HCT116 (cell line): ENCODE measurements at regions not wholly inside any gene's neighbourhood (a gene's known extent, or its start where the extent isn't known, plus 50 kb on each side); places are given as distances from the start of the nearest gene placed in this dataset.

Experiments
- ATAC-seq: fragments of 200-7000 bp; cut with Tn5 transposase; 2 replicates; pipeline ENCODE4 v1.9.1; 2020; ENCODE audit warnings: mild to moderate bottlenecking, moderate library complexity
- BruUV-seq: library from RNA; stranded (reverse); fragments of 400-500 nt; replicated peaks from 2 replicates; lab custom pipeline; 2021; lab: Mats Ljungman, UMichigan
- CTCF ChIA-PET: fragments of 300-600 bp; sonication (Branson Sonifier 250); formaldehyde crosslinking; loops from one replicate; lab custom pipeline; 2021; ENCODE audit warnings: antibody characterized with exemption; lab: Charles Lee
- POLR2A ChIA-PET: fragments of 300-600, 350-600 bp; sonication (Branson Sonifier 250); formaldehyde crosslinking; loops from one replicate; lab custom pipeline; 2021; ENCODE audit warnings: antibody characterized with exemption; lab: Charles Lee
- RAD21 ChIA-PET, 2 experiments: fragments of 300-600 bp; sonication (Branson Sonifier 250); formaldehyde crosslinking; loops; one replicate each; lab custom pipeline; 2023; ENCODE audit warnings: low total read pairs in 2 of 2; ENCODE audit not compliant: uncharacterized antibody in 2 of 2, unreplicated experiment in 2 of 2, low non-redundant PET in 1 of 2; lab: Charles Lee
- DNase-seq: peaks from one replicate; pipeline ENCODE4 v3.0.0-alpha.2; 2010; ENCODE audit warnings: low read depth, low spot score
- H2AFZ ChIP-seq: fragments of 200-600 bp; shearing (Covaris generic), sonication (generic); 2 replicates; pipeline ENCODE4 v1.6.1; 2017; ENCODE audit warnings: low read depth, mixed run types, mixed read lengths, antibody characterized with exemption, low read length; ENCODE audit not compliant: poor library complexity, severe bottlenecking
- H3K27ac ChIP-seq: 2 replicates; pipeline ENCODE4 v1.5.1; 2012; ENCODE audit warnings: low read depth, low read length
- H3K27me3 ChIP-seq: fragments of 200-600 bp; sonication (generic); 2 replicates; pipeline ENCODE4 v1.6.1; 2016; ENCODE audit warnings: mixed run types, low read length, mixed read lengths; ENCODE audit not compliant: insufficient read depth
- H3K36me3 ChIP-seq, 2 experiments: fragments of 200-500 bp in 1 of 2; fragments of 200-600 bp in 1 of 2; sonication (Bioruptor generic) in 1 of 2; sonication (generic) in 1 of 2; 2 replicates each; pipeline versions ENCODE4 v1.5.1 to v1.6.1; 2014 to 2016; ENCODE audit warnings: low read length in 2 of 2, inconsistent platforms in 1 of 2, mixed read lengths in 1 of 2, mixed run types in 1 of 2; ENCODE audit not compliant: insufficient read depth in 2 of 2, control insufficient read depth in 1 of 2
- H3K4me1 ChIP-seq, 2 experiments: fragments of 200-600 bp in 1 of 2; sonication (generic) in 1 of 2; 2 replicates each; pipeline versions ENCODE4 v1.5.1 to v1.6.1; 2012 to 2017; ENCODE audit warnings: low read length in 2 of 2, inconsistent platforms in 1 of 2, mild to moderate bottlenecking in 1 of 2, mixed read lengths in 1 of 2, mixed run types in 1 of 2, moderate library complexity in 1 of 2; ENCODE audit not compliant: insufficient read depth in 2 of 2, control insufficient read depth in 1 of 2
- H3K4me2 ChIP-seq: fragments of 200-600 bp; sonication (generic); 2 replicates; pipeline ENCODE4 v1.6.1; 2017; ENCODE audit warnings: mixed run types, low read length, mixed read lengths
- H3K4me3 ChIP-seq, 2 experiments: fragments of 200-600 bp in 1 of 2; sonication (generic) in 1 of 2; replicated peaks in 1 of 2; 2 replicates each; pipeline ENCODE4 v1.5.1; 2011 to 2016; ENCODE audit warnings: low read length in 2 of 2, control low read depth in 1 of 2, low read depth in 1 of 2, mild to moderate bottlenecking in 1 of 2, mixed read lengths in 1 of 2, mixed run types in 1 of 2
- H3K79me2 ChIP-seq: fragments of 200-600 bp; sonication (generic); 2 replicates; pipeline ENCODE4 v1.6.1; 2017; ENCODE audit warnings: mild to moderate bottlenecking, mixed run types, low read length, moderate library complexity, mixed read lengths; ENCODE audit not compliant: insufficient read depth
- H3K9ac ChIP-seq: fragments of 200-600 bp; sonication (generic); 2 replicates; pipeline ENCODE4 v1.6.1; 2016; ENCODE audit warnings: low read length, mixed read lengths
- H3K9me2 ChIP-seq: fragments of 200-600 bp; sonication (generic), shearing (Covaris generic); 2 replicates; pipeline ENCODE4 v1.6.1; 2017; ENCODE audit warnings: mixed run types, mild to moderate bottlenecking, moderate library complexity; ENCODE audit not compliant: insufficient read depth
- H3K9me3 ChIP-seq, 2 experiments: fragments of 200-500 bp in 1 of 2; fragments of 200-600 bp in 1 of 2; sonication (Bioruptor generic) in 1 of 2; sonication (generic) in 1 of 2; 2 replicates each; pipeline ENCODE4 v1.6.1; 2014 to 2017; ENCODE audit warnings: low read length in 2 of 2, mixed read lengths in 2 of 2, inconsistent platforms in 1 of 2, low read depth in 1 of 2, mild to moderate bottlenecking in 1 of 2, mixed run types in 1 of 2, moderate library complexity in 1 of 2; ENCODE audit not compliant: control insufficient read depth in 1 of 2, insufficient read depth in 1 of 2
- H4K20me1 ChIP-seq: fragments of 200-600 bp; sonication (generic), shearing (Covaris generic); 2 replicates; pipeline ENCODE4 v1.6.1; 2017; ENCODE audit warnings: mixed run types, mild to moderate bottlenecking, moderate library complexity; ENCODE audit not compliant: insufficient read depth
- CBX3 ChIP-seq: IDR thresholded peaks from 2 replicates; pipeline ENCODE4 v1.6.1; 2012; ENCODE audit warnings: low read depth
- CEBPB ChIP-seq: IDR thresholded peaks from 2 replicates; pipeline ENCODE4 v1.6.1; 2012; ENCODE audit warnings: low read depth
- EGR1 ChIP-seq: IDR thresholded peaks from 2 replicates; pipeline ENCODE4 v1.6.1; 2012; ENCODE audit warnings: low read depth
- EZH2 ChIP-seq: fragments of 200-600 bp; sonication (generic); IDR thresholded peaks from 2 replicates; pipeline ENCODE4 v1.6.1; 2017; ENCODE audit warnings: antibody characterized with exemption, mixed run types
- JUND ChIP-seq: IDR thresholded peaks from 2 replicates; pipeline ENCODE4 v1.6.1; 2012
- POLR2AphosphoS5 ChIP-seq: IDR thresholded peaks from 2 replicates; pipeline ENCODE4 v1.6.1; 2011; ENCODE audit warnings: mild to moderate bottlenecking, low read depth, low read length, moderate library complexity
- SRF ChIP-seq: IDR thresholded peaks from 2 replicates; pipeline ENCODE4 v1.6.1; 2012; ENCODE audit warnings: low read depth
- ZFX ChIP-seq: fragments of 450-650 bp; IDR thresholded peaks from 2 replicates; pipeline ENCODE4 v1.6.1; 2017
- ZNF274 ChIP-seq: fragments of 200-500 bp; sonication (Bioruptor generic); IDR thresholded peaks from 2 replicates; pipeline ENCODE4 v1.6.1; 2014; ENCODE audit warnings: mild to moderate bottlenecking, low read depth, low read length, inconsistent platforms
- intact Hi-C: fragments of 100-400 bp; cut with micrococcal nuclease; formaldehyde crosslinking; loops from 2 replicates; pipeline ENCODE4 v1.10.0; 2022
- TF ChIP-seq, protein P1 (sequence below): IDR thresholded peaks from 2 replicates; pipeline ENCODE4 v1.6.1; 2012
- TF ChIP-seq, protein P2 (sequence below): IDR thresholded peaks from 2 replicates; pipeline ENCODE4 v1.6.1; 2011; ENCODE audit warnings: mild to moderate bottlenecking, low read length, moderate library complexity; ENCODE audit not compliant: insufficient replicate concordance; ENCODE audit errors: extremely low read depth

GRCh38 chr13:33376212-33376611 lies 90.7 kb upstream of the STARD13 start:
- no TSS peak for BruUV-seq
- no peaks in the 10 kb centered on the region for H3K36me3 ChIP-seq
- no peak overlapping the region for H3K27ac ChIP-seq
- no peaks in the 10 kb centered on the region for H3K4me1 ChIP-seq
- H3K9me3 ChIP-seq: no peaks in the 10 kb centered on the region
- no peak overlapping the region for H3K9ac ChIP-seq
- ChIA-PET RAD21 (no interaction called here), CTCF (no interaction called here), POLR2A (no interaction called here)
- H3K27me3 ChIP-seq: no peaks in the 10 kb centered on the region
- H3K79me2 ChIP-seq: no peaks in the 10 kb centered on the region
- ATAC-seq (no peak), DNase-seq (no peak)
- intact Hi-C loops: no loop called here
- no peaks in the 10 kb centered on the region for H4K20me1 ChIP-seq
- no peak overlapping the region for H2AFZ ChIP-seq
- H3K9me2 ChIP-seq: no peaks in the 10 kb centered on the region
- TF ChIP-seq ZNF274 (no peak), ZFX (no peak)
- H3K4me2 ChIP-seq: no peak overlapping the region
- no peak overlapping the region for H3K4me3 ChIP-seq

- Histone ChIP-seq H3K4me1 (no peaks in the 10 kb centered on the region), H2AFZ (no peak overlapping the region), H3K4me3 (no peak overlapping the region), H3K27me3 (no peaks in the 10 kb centered on the region), H3K9me2 (no peaks in the 10 kb centered on the region), H3K9ac (no peak overlapping the region), H4K20me1 (no peaks in the 10 kb centered on the region), H3K9me3 (no peaks in the 10 kb centered on the region), H3K4me2 (no peak overlapping the region), H3K79me2 (no peaks in the 10 kb centered on the region), H3K36me3 (no peaks in the 10 kb centered on the region), H3K27ac (no peak overlapping the region)
- TF ChIP-seq, protein P1, sequence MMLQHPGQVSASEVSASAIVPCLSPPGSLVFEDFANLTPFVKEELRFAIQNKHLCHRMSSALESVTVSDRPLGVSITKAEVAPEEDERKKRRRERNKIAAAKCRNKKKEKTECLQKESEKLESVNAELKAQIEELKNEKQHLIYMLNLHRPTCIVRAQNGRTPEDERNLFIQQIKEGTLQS: no peak
- TF ChIP-seq CBX3: no peak
- no peak for TF ChIP-seq POLR2AphosphoS5
- no peak for TF ChIP-seq EZH2
- TF ChIP-seq CEBPB: no peak
- TF ChIP-seq JUND: no peak
- TF ChIP-seq, protein P2, sequence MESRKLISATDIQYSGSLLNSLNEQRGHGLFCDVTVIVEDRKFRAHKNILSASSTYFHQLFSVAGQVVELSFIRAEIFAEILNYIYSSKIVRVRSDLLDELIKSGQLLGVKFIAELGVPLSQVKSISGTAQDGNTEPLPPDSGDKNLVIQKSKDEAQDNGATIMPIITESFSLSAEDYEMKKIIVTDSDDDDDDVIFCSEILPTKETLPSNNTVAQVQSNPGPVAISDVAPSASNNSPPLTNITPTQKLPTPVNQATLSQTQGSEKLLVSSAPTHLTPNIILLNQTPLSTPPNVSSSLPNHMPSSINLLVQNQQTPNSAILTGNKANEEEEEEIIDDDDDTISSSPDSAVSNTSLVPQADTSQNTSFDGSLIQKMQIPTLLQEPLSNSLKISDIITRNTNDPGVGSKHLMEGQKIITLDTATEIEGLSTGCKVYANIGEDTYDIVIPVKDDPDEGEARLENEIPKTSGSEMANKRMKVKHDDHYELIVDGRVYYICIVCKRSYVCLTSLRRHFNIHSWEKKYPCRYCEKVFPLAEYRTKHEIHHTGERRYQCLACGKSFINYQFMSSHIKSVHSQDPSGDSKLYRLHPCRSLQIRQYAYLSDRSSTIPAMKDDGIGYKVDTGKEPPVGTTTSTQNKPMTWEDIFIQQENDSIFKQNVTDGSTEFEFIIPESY: no peak
- no peak for TF ChIP-seq EGR1
- no peak for TF ChIP-seq SRF
- intact Hi-C loops: no loop called here
- RAD21 ChIA-PET: no interaction called here
- DNase-seq (no peak), ATAC-seq (no peak)
- POLR2A ChIA-PET: no interaction called here
- CTCF ChIA-PET: no interaction called here
- no TSS peak for BruUV-seq
Measured at GRCh38 chr13:33377411-33377810, 91.9 kb upstream of the STARD13 start.
